HG03045 (cell line): ENCODE measurements at regions not wholly inside any gene's neighbourhood (a gene's known extent, or its start where the extent isn't known, plus 50 kb on each side); places are given as distances from the start of the nearest gene placed in this dataset.

Experiments used
- ATAC-seq: cut with Tn5 transposase; IDR thresholded peaks from one replicate; pipeline ENCODE4 v1.9.1; 2021; ENCODE audit warnings: mild to moderate bottlenecking, moderate library complexity; ENCODE audit not compliant: unreplicated experiment

DNA sequence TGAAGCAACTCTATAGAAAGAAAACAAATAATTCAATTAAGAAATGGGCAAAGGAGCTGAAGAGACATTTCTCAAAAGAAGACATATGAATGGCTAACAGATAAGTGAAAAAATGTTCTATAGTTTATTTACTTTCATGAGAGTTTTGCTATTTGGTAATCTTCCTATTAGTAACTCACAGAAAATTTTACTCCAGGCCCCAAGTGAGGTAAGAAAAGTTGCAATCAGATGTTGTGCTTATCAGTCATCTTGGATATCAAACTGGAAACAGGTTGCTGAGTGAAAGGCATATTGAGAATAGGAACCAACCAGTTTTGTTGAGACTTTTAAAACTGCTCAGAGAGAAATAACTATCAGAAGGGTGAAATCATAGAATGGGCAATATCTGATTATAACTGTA lies 1179.0 kb upstream of the ACVR2A start:
- no peak for ATAC-seq

DNA sequence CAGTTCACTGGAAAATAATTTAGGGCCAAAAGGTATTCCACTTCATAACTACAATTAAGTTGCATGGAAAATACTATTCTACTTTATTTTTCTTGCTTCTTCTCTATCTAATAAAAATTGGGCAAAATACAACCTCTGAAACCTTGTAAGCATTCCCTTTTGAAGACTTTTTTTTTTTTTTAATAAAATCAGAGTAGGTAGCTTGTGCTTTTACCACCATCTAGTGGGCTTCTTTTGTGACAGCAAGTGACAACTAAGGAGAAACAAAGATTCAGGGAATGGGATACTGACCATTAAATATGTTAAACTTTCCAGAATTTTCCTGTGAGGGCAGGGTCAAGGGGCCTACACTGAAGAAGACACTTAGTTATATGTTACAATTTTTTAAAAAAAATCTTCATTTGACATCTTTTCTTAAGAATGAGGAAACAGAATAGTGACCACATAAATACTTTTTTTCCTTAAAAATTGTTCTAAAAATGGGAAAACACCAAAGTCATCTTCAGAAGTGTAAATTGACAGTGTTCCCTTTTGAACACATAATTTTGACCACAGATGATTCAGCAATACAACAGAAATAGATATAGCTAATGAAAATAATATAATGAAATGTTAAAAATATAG lies 1183.2 kb upstream of the ACVR2A start:
- no peak for ATAC-seq

DNA sequence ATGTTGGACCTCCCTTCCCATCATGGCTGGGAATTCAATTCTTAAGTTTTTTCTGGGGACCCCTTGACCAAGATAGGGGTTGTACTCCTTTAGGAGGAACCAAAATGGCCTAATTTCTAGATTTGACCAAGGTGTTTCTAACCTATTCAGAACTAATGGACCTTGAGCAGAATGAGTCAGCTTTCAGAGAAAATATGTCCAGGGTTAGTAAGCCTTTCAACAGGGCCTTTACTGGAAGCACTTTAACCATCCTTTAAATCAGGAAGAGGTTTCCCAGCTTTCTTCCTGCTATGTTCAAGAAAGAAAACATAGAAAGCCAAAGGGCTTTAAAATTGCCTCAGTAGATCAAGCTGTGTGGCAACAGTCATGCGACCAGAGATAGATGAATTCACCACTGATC lies 1184.9 kb upstream of the ACVR2A start:
- ATAC-seq, result no peak

DNA sequence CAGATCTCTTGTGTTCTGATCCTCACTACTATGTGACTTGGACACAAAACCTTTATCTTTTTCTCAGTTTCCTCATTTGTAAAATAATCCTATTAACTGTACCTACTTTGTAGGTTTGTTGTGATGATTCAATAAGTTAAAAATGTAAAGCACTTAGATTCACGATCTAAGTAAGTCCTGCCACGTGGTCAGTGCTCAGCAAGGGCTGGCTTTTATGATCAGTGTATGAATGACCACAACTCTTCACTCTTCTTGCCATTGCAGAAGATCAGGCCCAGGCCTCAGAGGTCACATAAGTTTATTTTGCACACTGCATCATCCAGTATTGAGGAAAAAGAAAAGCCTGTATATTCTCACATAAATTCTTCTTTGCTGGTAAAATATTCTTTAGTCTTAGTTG lies 1192.5 kb upstream of the ACVR2A start:
- no peak for ATAC-seq

DNA sequence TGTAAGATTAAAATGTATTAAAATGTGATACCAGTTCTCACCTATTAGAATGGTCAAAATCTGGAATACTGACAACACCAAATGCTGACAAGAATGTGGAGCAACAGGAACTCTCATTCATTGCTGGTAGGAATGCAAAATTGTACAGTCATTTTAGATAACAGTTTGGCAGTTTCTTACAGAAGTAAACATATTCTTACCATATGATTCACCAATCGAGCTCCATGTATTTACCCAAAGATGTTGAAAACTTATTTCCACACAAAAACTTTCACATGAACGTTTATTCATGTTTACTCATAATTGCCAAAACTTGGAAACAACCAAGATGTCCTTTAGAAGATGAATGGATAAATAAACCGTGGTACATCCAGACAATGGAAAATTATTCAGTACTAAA lies 1193.5 kb upstream of the ACVR2A start:
- ATAC-seq, result no peak

GRCh38 chr2:146642066-146642465 lies 1202.8 kb upstream of the ACVR2A start:
- ATAC-seq, result no peak

GRCh38 chr2:146634230-146635097 lies 1210.4 kb upstream of the ACVR2A start:
- ATAC-seq, result no peak

DNA sequence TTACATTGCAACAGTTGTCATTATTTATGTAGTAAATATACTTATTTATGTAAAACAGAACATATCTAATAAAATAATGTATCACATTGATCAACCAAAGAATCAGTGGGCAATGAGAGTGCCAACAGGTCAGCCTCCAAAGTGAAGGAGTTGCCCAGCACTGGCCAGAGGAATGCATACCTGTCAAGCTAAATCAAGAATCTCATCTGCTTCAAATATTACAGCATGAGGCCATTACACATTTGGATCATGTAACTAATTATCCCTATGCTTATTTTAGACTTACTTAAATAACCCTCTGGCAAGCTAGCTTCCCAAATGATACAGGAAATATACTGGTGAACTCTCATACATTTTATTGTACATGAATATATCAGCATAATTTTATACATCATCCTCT lies 1211.7 kb upstream of the ACVR2A start:
- ATAC-seq, result no peak

- no peak for ATAC-seq
Observed at GRCh38 chr2:146632707-146633106, 1212.1 kb upstream of the ACVR2A start.

GRCh38 chr2:146624430-146625160 lies 1220.2 kb upstream of the ACVR2A start:
- ATAC-seq, result no peak

- ATAC-seq, result no peak
Observed at GRCh38 chr2:146623771-146624170, 1221.1 kb upstream of the ACVR2A start.

DNA sequence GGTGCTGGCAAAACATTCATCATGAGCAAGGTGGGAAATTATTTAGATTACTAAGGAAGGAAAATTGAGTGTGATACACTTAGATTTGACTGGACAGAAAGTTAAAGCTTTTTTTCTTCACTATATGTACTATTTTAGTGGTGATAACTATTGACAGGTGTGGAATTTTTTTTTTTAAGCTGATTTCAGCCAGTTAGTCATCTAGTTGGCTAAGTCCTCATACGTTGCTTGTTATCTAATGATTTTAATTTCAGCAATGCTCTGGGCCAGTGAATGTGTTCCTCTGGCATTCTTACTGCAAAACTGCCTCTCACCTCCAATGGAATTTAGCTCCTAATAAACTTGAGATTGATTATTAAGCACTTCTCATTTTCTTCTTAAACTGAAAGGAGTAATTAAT lies 1223.2 kb upstream of the ACVR2A start:
- ATAC-seq, result no peak

- no peak for ATAC-seq
Observed at GRCh38 chr2:146615778-146616177, 1229.1 kb upstream of the ACVR2A start.

DNA sequence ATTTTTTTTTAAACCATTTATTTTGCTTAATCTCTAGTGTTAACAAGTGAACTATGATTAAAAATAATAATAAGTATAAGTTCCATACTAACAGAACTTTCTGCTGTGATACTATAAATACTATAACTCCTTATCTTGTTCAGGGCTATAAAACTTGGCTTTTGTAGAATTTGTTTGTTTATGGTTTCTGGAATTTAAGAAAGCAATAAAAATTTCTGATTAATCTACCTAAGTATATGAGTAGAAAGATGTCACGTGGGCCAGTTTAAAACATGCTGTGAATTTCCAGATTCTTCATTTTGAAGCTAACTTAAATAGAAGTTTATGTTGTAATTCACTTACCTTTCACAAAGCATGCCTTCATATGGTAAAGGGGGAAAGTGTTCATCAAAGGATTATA lies 1236.3 kb upstream of the ACVR2A start:
- ATAC-seq, result no peak

DNA sequence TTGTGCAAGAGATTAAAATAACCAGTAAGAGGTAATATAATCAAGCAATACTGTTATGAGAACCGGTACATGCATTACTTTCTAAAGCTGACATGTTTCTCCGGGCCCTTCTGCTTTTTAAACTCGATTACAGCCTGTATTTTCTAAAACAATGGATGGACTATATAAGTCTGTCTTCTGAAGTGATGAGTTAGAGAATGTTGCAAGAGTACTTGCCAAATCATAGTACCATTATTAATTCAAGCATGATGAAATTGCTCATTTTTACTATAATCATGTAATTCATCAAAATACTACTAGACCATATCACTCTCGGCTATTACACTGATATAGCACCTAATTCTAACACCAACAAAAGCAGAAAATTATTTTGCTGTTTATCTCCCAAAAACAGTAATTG lies 1240.3 kb upstream of the ACVR2A start:
- no peak for ATAC-seq

DNA sequence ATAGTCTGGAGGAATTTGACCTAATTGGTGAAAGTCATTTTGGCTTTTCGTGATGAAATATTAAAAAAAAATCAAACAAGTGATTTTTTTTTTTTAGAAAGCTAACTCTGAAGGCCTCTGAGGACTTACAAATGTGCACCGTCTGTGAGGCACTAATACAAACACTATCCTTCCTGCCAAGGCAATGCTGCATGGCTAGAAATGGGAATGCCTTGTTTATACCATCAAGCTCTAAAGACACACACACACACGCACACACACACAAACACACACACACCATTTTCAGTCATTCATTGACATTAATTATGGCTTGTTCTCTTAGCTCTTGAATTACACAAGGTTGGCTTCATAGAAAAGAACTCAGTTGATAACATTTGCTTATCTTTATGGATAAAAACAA lies 1242.0 kb upstream of the ACVR2A start:
- ATAC-seq, result no peak

GRCh38 chr2:146602383-146602782 lies 1242.4 kb upstream of the ACVR2A start:
- ATAC-seq, result no peak

DNA sequence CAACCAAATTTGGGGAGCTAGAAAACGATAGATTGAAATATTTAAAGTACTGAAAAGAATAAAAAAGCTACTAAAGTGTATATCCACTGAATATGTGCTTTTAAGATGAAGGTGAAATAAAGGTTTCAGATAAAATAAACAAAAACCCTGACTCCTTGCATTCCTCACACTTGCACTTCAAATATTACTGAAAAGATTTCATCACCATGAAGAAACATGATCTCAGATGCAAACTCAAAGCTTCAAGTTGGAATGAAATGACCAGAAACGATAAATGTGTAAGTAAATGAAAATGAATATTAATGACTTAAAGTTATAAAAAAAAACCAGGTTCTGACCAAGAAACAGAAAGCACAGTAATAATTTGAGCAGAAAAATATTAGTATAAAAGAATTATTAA lies 1246.0 kb upstream of the ACVR2A start:
- no peak for ATAC-seq

DNA sequence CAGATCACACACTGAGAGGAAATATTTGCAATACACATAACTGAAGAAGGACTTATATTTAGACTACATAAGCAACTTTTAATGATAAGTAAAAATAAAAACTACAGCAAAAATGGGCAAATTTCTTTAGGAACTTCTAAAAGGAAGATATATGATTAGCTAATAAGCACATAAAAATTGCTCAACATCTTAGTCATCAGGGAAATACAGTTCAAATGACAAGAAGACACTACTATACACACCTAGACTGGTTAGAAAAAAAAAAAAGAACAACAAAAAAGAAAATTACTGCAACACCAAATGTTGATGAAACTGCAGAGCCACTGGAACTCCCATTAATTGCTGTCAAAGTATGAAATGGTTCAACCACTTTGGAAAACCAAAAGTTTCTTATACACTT lies 1247.5 kb upstream of the ACVR2A start:
- no peak for ATAC-seq

GRCh38 chr2:146591908-146592307 lies 1252.9 kb upstream of the ACVR2A start:
- ATAC-seq, result no peak

DNA sequence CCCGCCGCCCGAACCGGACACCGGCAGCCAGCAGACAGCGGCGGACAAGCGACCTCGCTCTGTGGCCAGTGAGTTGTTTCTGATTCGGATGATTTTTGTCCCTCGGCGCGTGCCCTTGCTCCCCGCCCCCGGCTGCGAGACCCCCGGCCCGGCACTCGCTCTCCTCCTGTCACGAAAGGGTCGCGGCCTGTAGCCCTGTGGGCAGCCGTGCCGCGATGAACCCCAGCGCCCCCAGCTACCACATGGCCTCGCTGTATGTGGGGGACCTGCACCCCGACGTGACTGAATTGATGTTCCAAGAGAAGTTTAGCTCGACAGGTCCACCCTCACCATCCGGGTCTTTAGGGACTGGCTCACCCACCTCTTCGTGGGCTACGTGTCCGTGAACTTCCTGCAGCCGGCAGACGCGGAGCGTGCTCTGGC lies 1257.5 kb upstream of the ACVR2A start:
- ATAC-seq, result no peak

GRCh38 chr2:146584316-146584715 lies 1260.5 kb upstream of the ACVR2A start:
- ATAC-seq, result no peak
